ENCODE measurements at regions not wholly inside any gene's neighbourhood (a gene's known extent, or its start where the extent isn't known, plus 50 kb on each side); places are given as distances from the start of the nearest gene placed in this dataset.
A peak's percentile ranks its signal among the peaks of the same experiment; 100 is the strongest.
"Not testable (repeated sequence)": the region's sequence is repeated elsewhere in the genome, so short reads cannot be mapped to it uniquely, and the experiment has no call there.

DNA sequence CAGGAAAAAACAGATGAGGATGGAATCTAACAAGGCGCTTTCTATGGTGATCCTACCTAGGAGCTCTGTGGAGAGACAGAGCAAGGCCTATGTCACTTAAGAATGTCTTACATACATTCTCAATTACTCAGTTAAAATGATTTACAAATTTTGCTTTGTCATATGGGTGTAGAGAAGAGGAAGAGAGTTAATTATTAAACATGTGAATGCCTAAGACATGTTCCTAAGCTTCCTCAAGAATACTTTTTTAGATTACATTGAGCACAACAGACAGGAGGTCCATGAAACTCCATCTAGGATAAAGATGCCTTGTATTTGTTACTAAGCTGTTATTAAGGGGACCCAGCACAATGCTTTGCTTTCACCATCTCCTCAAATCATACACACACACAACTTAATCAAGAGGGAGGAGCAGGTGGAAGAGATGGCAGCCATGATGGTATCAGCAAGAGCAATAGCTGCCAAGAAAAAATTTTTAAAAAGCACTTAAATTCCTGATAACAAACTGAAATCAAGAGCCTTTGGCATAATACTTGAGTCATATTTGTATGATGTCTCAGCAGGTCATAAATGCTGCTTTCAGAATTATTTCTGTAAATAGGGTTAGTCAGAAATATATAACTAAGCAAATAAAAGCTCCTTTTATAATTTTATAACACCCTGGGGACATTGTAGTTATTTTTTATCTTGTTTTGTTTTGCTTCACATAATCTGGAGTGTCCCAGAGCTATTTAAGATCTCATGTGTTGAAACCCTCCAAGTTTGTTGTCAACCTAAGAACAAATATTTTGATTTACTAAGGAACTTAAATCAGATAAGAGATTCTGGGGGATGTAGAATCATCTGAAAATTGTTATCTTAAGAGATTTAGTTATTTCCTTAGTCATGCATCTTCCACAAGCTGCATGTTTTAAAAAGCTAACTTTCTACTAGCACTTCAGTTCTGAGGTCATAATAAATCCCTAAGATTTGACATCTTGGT lies 70.0 kb upstream of the CD2AP start:
- DNase-seq (ENCODE audit: low read depth in 3 of 3): no peak

GRCh38 chr6:47413752-47414422 lies 63.7 kb upstream of the CD2AP start:
- no peak for DNase-seq (ENCODE audit: low read depth in 3 of 3)

GRCh38 chr6:47414423-47415167 lies 63.0 kb upstream of the CD2AP start:
- peak in 1 of 3 experiments; percentile 2 for DNase-seq (ENCODE audit: low read depth in 3 of 3)

- no peak for DNase-seq (ENCODE audit: low read depth in 3 of 3)
Measured at GRCh38 chr6:47416396-47417345, 60.9 kb upstream of the CD2AP start.

- DNase-seq (ENCODE audit: low read depth in 3 of 3): no peak
Measured at GRCh38 chr6:47419621-47420020, 58.0 kb upstream of the CD2AP start.

GRCh38 chr6:47420394-47421371 lies 56.9 kb upstream of the CD2AP start:
- no peak for DNase-seq (ENCODE audit: low read depth in 3 of 3)

GRCh38 chr6:47423079-47423478 lies 54.5 kb upstream of the CD2AP start:
- no peak for DNase-seq (ENCODE audit: low read depth in 3 of 3)

DNA sequence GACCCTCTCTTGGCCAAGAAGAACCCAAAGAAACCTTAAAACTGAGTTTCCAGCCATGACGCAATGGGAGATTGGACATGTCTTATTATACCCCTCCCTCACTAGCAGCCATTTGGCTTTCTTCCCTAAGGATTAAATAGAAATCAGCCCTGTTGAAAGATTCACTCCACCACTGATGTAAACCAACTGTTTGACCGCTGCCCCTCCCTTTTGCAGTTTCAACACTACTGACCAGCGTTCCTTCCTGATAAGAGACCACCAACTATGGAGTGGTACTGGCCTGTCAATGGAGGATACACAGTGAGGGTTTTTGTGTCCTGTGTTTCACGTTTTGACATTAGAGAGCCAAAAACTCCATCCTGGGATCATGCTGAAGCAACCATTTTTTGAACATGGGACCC lies 53.2 kb upstream of the CD2AP start:
- no peak for DNase-seq (ENCODE audit: low read depth in 3 of 3)

DNA sequence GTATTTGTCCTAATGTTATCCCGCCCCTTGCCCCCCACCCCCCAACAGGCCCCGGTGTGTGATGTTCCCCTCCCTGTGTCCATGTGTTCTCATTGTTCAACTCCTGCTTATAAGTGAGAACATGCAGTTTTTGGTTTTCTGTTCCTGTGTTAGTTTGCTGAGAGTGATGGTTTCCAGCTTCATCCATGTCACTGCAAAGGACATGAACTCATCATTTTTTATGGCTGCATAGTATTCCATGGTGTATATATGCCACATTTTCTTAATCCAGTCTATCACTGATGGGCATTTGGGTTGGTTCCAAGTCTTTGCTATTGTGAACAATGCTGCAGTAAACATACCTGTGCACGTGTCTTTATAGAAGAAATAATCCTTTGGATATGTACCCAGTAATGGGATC lies 51.9 kb upstream of the CD2AP start:
- not testable (repeated sequence) for DNase-seq (ENCODE audit: low read depth in 3 of 3)

GRCh38 chr6:47426524-47427302 lies 50.9 kb upstream of the CD2AP start:
- DNase-seq (ENCODE audit: low read depth in 3 of 3): no peak

- no peak for DNase-seq (ENCODE audit: low read depth in 3 of 3)
Measured at GRCh38 chr6:47427680-47428079, 49.9 kb upstream of the CD2AP start.

Measured in stimulated activated CD4-positive, alpha-beta T cell treated with anti-CD3 and anti-CD28 coated beads, TNF-alpha, amount 100 ng/mL, for 24 hours (primary cell).